ENCODE measurements at regions not wholly inside any gene's neighbourhood (a gene's known extent, or its start where the extent isn't known, plus 50 kb on each side); places are given as distances from the start of the nearest gene placed in this dataset.
"Not testable (repeated sequence)": the region's sequence is repeated elsewhere in the genome, so short reads cannot be mapped to it uniquely, and the experiment has no call there.

- Histone ChIP-seq H3K9me3 (no peaks in the 10 kb centered on the region), H3K4me1 (no peaks in the 10 kb centered on the region), H3K27ac (no peak overlapping the region), H3K27me3 (no peaks in the 10 kb centered on the region), H3K4me3 (no peak overlapping the region), H3K36me3 (no peaks in the 10 kb centered on the region)
- 62 to 66% methylated on average over 6 of the region's 6 CpGs for WGBS, 2 donors
- ATAC-seq (ENCODE audit: low FRiP score in 2 of 2) (no peak), DNase-seq (no peak)
- no peak for TF ChIP-seq POLR2AphosphoS5 (IDR thresholded peaks at IDR 0.05)
Measured at GRCh38 chr4:79682801-79683530, 274.9 kb upstream of the GK2 start.

GRCh38 chr4:79682161-79682560, 274.1 kb upstream of the GK2 start:
- ATAC-seq (ENCODE audit: low FRiP score in 2 of 2) (no peak), DNase-seq (no peak)
- H3K4me1 ChIP-seq: no peaks in the 10 kb centered on the region
- no peak for TF ChIP-seq EP300 (IDR thresholded peaks at IDR 0.05)
- TF ChIP-seq POLR2A (IDR thresholded peaks at IDR 0.05): no peak
- TF ChIP-seq POLR2AphosphoS5 (IDR thresholded peaks at IDR 0.05): no peak
- no peak for TF ChIP-seq CTCF (IDR thresholded peaks at IDR 0.05)
- H3K36me3 ChIP-seq: no peaks in the 10 kb centered on the region
- H3K4me3 ChIP-seq: no peak overlapping the region
- H3K9me3 ChIP-seq: no peaks in the 10 kb centered on the region
- H3K27ac ChIP-seq: no peak overlapping the region
- H3K27me3 ChIP-seq: no peaks in the 10 kb centered on the region
- 85 to 87% methylated on average over 4 of the region's 4 CpGs for whole genome bisulfite sequencing, 2 donors

- H3K36me3 ChIP-seq: no peaks in the 10 kb centered on the region
- DNase-seq (no peak), ATAC-seq (ENCODE audit: low FRiP score in 2 of 2) (no peak)
- H3K4me3 ChIP-seq: no peak overlapping the region
- WGBS, 2 donors: 93 to 100% methylated on average over 1 of the region's 1 CpG
- H3K9me3 ChIP-seq: no peaks in the 10 kb centered on the region
- no peaks in the 10 kb centered on the region for H3K27me3 ChIP-seq
- H3K4me1 ChIP-seq: no peaks in the 10 kb centered on the region
- TF ChIP-seq POLR2AphosphoS5 (IDR thresholded peaks at IDR 0.05) (no peak), EP300 (IDR thresholded peaks at IDR 0.05) (no peak)
- H3K27ac ChIP-seq: no peak overlapping the region
Measured at GRCh38 chr4:79679859-79680258, 271.8 kb upstream of the GK2 start.

- Histone ChIP-seq H3K36me3 (no peaks in the 10 kb centered on the region), H3K27me3 (no peaks in the 10 kb centered on the region), H3K4me1 (no peaks in the 10 kb centered on the region), H3K27ac (no peak overlapping the region), H3K4me3 (no peak overlapping the region), H3K9me3 (no peaks in the 10 kb centered on the region)
- TF ChIP-seq POLR2AphosphoS5 (IDR thresholded peaks at IDR 0.05) (no peak), CTCF (IDR thresholded peaks at IDR 0.05) (no peak), EP300 (IDR thresholded peaks at IDR 0.05) (no peak), POLR2A (IDR thresholded peaks at IDR 0.05) (no peak)
- ATAC-seq (ENCODE audit: low FRiP score in 2 of 2) (peak in 1 of 2 donors; percentile 69), DNase-seq (no peak)
- WGBS, 2 donors: 30 to 34% methylated on average over 4 of the region's 4 CpGs
Measured at GRCh38 chr4:79678472-79679202, 270.6 kb upstream of the GK2 start.

- ATAC-seq (ENCODE audit: low FRiP score in 2 of 2): no peak
- 82 to 84% methylated on average over 2 of the region's 2 CpGs for WGBS, 2 donors
- Histone ChIP-seq H3K27ac (no peak overlapping the region), H3K9me3 (no peaks in the 10 kb centered on the region), H3K36me3 (no peaks in the 10 kb centered on the region), H3K4me1 (no peaks in the 10 kb centered on the region), H3K27me3 (no peaks in the 10 kb centered on the region), H3K4me3 (no peak overlapping the region)
- no peak for DNase-seq
- no peak for TF ChIP-seq CTCF (IDR thresholded peaks at IDR 0.05)
- no peak for TF ChIP-seq POLR2AphosphoS5 (IDR thresholded peaks at IDR 0.05)
Measured at GRCh38 chr4:79676705-79677104, 268.7 kb upstream of the GK2 start.

- H3K4me1 ChIP-seq; ATAC-seq (ENCODE audit: low FRiP score in 2 of 2); H3K4me3 ChIP-seq; DNase-seq; H3K9me3 ChIP-seq; H3K27ac ChIP-seq; H3K36me3 ChIP-seq; H3K27me3 ChIP-seq: not testable (repeated sequence)
- 91 to 92% methylated on average over 4 of the region's 4 CpGs for WGBS, 2 donors
Measured at GRCh38 chr4:79674906-79675305, 266.9 kb upstream of the GK2 start.

Measured in upper lobe of left lung (tissue), 6 donors.